ENCODE measurements at regions not wholly inside any gene's neighbourhood (a gene's known extent, or its start where the extent isn't known, plus 50 kb on each side); places are given as distances from the start of the nearest gene placed in this dataset.

DNA sequence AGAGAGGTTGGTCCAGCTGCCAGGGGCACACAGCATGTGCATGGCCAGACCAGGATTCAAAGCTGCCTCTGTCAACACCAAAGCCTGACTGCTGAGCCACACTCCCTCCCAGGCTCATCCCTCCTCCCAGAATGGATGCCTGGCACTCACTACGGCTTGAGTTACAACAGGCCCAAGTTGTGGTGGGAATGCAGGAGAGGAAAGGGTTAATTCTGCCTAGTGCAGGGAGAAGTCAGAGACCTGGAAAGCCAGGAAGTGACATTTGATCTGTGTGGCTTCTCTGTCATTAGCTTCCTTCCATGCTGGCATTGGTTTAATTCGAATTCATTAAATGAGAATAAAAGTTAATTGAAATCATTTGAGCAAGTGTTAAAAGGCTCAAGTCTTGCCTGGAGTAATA lies 150.0 kb downstream of the NSG2 start:
- TF ChIP-seq CTCF (IDR thresholded peaks at IDR 0.05) = no peak
- TF ChIP-seq POLR2A (IDR thresholded peaks at IDR 0.05) = no peak
- TF ChIP-seq POLR2AphosphoS5 (IDR thresholded peaks at IDR 0.05; ENCODE audit: insufficient read depth in 1 of 2, low read depth in 1 of 2) = no peak
- no peak for DNase-seq (ENCODE audit: extremely low spot score in 2 of 2)

GRCh38 chr5:174197929-174198328 lies 152.4 kb downstream of the NSG2 start:
- Histone ChIP-seq H3K9me3 (no peaks in the 10 kb centered on the region), H3K36me3 (no peaks in the 10 kb centered on the region), H3K4me1 (no peaks in the 10 kb centered on the region), H3K27ac (no peak overlapping the region), H3K4me3 (no peak overlapping the region), H3K27me3 (no peaks in the 10 kb centered on the region)
- intact Hi-C loops (cut with DNase I) = no loop called here
- no peak for TF ChIP-seq CTCF (IDR thresholded peaks at IDR 0.05)
- no peak for TF ChIP-seq POLR2AphosphoS5 (IDR thresholded peaks at IDR 0.05; ENCODE audit: insufficient read depth in 1 of 2, low read depth in 1 of 2)
- no peak for TF ChIP-seq POLR2A (IDR thresholded peaks at IDR 0.05)
- DNase-seq (ENCODE audit: extremely low spot score in 2 of 2) = no peak

More for the DNA sequence above, 150.0 kb downstream of the NSG2 start:
- Histone ChIP-seq H3K9me3 (no peaks in the 10 kb centered on the region), H3K27me3 (no peaks in the 10 kb centered on the region), H3K4me1 (no peaks in the 10 kb centered on the region), H3K4me3 (no peak overlapping the region), H3K36me3 (no peaks in the 10 kb centered on the region), H3K27ac (no peak overlapping the region)
- intact Hi-C loops (cut with DNase I) = no loop called here

GRCh38 chr5:174198541-174198940 lies 153.0 kb downstream of the NSG2 start:
- Histone ChIP-seq H3K4me1 (no peaks in the 10 kb centered on the region), H3K36me3 (no peaks in the 10 kb centered on the region), H3K27ac (no peak overlapping the region), H3K27me3 (no peaks in the 10 kb centered on the region), H3K9me3 (no peaks in the 10 kb centered on the region), H3K4me3 (no peak overlapping the region)
- TF ChIP-seq POLR2AphosphoS5 (IDR thresholded peaks at IDR 0.05; ENCODE audit: insufficient read depth in 1 of 2, low read depth in 1 of 2) = no peak
- TF ChIP-seq POLR2A (IDR thresholded peaks at IDR 0.05) = no peak
- no peak for TF ChIP-seq CTCF (IDR thresholded peaks at IDR 0.05)
- DNase-seq (ENCODE audit: extremely low spot score in 2 of 2) = no peak
- intact Hi-C loops (cut with DNase I) = no loop called here

GRCh38 chr5:174202996-174203395 lies 157.5 kb downstream of the NSG2 start:
- H3K4me1 ChIP-seq = no peaks in the 10 kb centered on the region
- H3K27ac ChIP-seq = no peak overlapping the region
- no peak for DNase-seq (ENCODE audit: extremely low spot score in 2 of 2)
- no peaks in the 10 kb centered on the region for H3K9me3 ChIP-seq
- no peaks in the 10 kb centered on the region for H3K36me3 ChIP-seq
- intact Hi-C loops (cut with DNase I) = no loop called here
- H3K27me3 ChIP-seq = no peaks in the 10 kb centered on the region
- TF ChIP-seq CTCF (IDR thresholded peaks at IDR 0.05) (no peak), POLR2AphosphoS5 (IDR thresholded peaks at IDR 0.05; ENCODE audit: insufficient read depth in 1 of 2, low read depth in 1 of 2) (no peak), POLR2A (IDR thresholded peaks at IDR 0.05) (no peak)
- H3K4me3 ChIP-seq = no peak overlapping the region

DNA sequence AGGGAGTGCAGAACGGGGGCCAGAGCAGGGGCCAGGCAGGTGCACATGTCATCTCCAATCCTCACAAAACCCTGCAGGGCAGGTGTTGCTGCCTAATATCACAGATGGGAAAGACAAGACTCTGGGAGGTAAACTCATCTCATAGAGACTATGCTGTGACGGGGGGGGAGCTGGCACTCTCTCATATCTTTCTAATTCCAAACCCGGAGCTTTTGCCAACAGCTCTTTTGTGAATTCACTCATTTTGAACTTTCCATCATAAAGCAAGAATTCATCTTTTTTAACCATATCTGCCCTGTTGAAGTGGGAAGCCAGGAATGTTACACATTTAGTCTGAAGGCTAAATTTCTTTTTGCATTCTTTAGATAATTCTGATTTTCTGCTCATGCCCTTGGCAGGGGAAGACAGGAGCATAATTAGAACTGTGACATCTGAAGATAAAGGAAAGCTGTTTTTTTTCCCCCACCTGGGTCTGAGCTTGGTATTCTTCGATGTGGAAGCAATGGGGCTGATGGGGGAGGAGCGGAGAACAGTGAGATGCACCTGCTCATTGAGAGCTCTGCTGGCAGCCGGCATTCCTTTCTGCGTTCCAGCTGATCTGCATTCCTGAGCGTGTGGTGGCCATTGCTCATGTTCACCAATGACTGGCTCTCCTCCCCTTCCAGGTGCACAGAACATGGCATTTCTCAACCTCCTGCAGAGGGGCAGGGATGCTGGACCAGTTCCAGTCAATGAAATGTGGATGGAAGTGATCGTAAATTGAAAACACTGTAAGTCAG lies 159.2 kb downstream of the NSG2 start:
- no peak overlapping the region for H3K27ac ChIP-seq
- H3K4me3 ChIP-seq = no peak overlapping the region
- no peaks in the 10 kb centered on the region for H3K9me3 ChIP-seq
- no peaks in the 10 kb centered on the region for H3K4me1 ChIP-seq
- intact Hi-C loops (cut with DNase I) = no loop called here
- TF ChIP-seq CTCF (IDR thresholded peaks at IDR 0.05) (no peak), POLR2AphosphoS5 (IDR thresholded peaks at IDR 0.05; ENCODE audit: insufficient read depth in 1 of 2, low read depth in 1 of 2) (no peak), POLR2A (IDR thresholded peaks at IDR 0.05) (no peak)
- DNase-seq (ENCODE audit: extremely low spot score in 2 of 2) = no peak
- H3K36me3 ChIP-seq = no peaks in the 10 kb centered on the region
- H3K27me3 ChIP-seq = no peaks in the 10 kb centered on the region
